Nephron progenitor cell (in vitro differentiated cells): ENCODE measurements at regions not wholly inside any gene's neighbourhood (a gene's known extent, or its start where the extent isn't known, plus 50 kb on each side); places are given as distances from the start of the nearest gene placed in this dataset.

Experiments used
- DNase-seq: peaks from one replicate; pipeline ENCODE4 v3.0.0; 2021
- H3K27ac Mint-ChIP-seq: 2 replicates; pipeline ENCODE4 v1.8.0; 2021; ENCODE audit warnings: mild to moderate bottlenecking, moderate library complexity, mixed read lengths
- H3K27me3 Mint-ChIP-seq: 2 replicates; pipeline ENCODE4 v1.8.0; 2021; ENCODE audit warnings: mild to moderate bottlenecking, low read depth, mixed read lengths; ENCODE audit not compliant: poor library complexity
- H3K36me3 Mint-ChIP-seq: 2 replicates; pipeline ENCODE4 v1.8.0; 2021; ENCODE audit warnings: low read depth, mixed read lengths
- H3K4me1 Mint-ChIP-seq: 2 replicates; pipeline ENCODE4 v1.8.0; 2021; ENCODE audit warnings: mixed read lengths
- H3K4me3 Mint-ChIP-seq: 2 replicates; pipeline ENCODE4 v1.8.0; 2021; ENCODE audit warnings: mild to moderate bottlenecking, moderate library complexity, mixed read lengths
- H3K9me3 Mint-ChIP-seq: 2 replicates; pipeline ENCODE4 v1.8.0; 2021; ENCODE audit warnings: mild to moderate bottlenecking, moderate library complexity, mixed read lengths
- TF ChIP-seq, protein P1 (sequence below): fragments of 200-600 bp; sonication (generic); IDR thresholded peaks from 2 replicates; pipeline ENCODE4 v1.5.0; 2021; ENCODE audit warnings: antibody characterized with exemption

- TF ChIP-seq, protein P1, sequence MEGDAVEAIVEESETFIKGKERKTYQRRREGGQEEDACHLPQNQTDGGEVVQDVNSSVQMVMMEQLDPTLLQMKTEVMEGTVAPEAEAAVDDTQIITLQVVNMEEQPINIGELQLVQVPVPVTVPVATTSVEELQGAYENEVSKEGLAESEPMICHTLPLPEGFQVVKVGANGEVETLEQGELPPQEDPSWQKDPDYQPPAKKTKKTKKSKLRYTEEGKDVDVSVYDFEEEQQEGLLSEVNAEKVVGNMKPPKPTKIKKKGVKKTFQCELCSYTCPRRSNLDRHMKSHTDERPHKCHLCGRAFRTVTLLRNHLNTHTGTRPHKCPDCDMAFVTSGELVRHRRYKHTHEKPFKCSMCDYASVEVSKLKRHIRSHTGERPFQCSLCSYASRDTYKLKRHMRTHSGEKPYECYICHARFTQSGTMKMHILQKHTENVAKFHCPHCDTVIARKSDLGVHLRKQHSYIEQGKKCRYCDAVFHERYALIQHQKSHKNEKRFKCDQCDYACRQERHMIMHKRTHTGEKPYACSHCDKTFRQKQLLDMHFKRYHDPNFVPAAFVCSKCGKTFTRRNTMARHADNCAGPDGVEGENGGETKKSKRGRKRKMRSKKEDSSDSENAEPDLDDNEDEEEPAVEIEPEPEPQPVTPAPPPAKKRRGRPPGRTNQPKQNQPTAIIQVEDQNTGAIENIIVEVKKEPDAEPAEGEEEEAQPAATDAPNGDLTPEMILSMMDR, result no peak
- no peak for DNase-seq
- Mint-ChIP-seq H3K9me3 (peaks cover 20% of the 10 kb centered on the region), H3K4me3 (no peak overlapping the region), H3K27me3 (peaks cover 3% of the 10 kb centered on the region), H3K4me1 (no peaks in the 10 kb centered on the region), H3K36me3 (peaks cover 4% of the 10 kb centered on the region), H3K27ac (no peak overlapping the region)
These were observed 161.2 kb upstream of the SYNPR start for GRCh38 chr3:63116922-63117321.

DNA sequence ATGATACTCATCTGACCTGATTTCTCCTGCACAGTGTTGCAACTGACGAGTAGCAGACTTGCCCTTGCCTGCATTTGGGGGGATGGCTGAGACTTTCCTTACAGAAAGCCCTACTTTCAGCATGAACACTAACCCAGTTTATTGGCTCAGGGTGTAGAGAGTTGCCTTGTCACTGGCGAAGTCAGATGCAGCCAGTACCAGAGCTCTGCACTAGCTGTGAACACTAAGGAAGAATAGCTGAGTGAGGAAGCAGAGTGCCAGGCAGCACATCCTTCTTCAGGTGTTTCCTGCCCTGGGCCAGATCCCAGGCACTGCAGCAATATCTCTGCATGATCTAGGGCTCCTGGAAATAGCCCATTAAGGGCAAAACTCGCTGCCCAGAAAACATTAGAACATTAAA, 154.0 kb upstream of the SYNPR start:
- Mint-ChIP-seq H3K27me3 (no peaks in the 10 kb centered on the region), H3K9me3 (no peaks in the 10 kb centered on the region), H3K4me1 (no peaks in the 10 kb centered on the region), H3K36me3 (no peaks in the 10 kb centered on the region), H3K27ac (no peak overlapping the region), H3K4me3 (no peak overlapping the region)
- no peak for DNase-seq
- TF ChIP-seq, protein P1, result no peak

DNA sequence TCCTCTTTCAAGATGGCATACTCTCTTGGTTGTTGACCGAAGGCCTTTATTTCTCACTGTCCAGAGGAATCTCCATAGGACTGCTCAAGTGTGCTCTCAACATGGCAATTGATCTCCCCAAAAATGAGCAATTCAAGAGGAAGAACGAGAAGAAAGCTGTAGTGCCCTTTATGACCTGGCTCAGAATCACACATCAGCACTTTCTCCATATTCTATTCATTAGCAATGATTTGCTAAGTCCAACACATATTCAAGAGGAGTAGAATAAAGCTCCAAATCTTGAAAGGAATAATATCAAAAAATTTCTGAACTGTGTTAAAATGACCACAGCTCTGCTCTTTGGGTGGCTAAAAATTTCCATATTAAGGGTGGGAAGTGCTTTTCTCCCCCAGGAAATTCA, 151.6 kb upstream of the SYNPR start:
- H3K27ac Mint-ChIP-seq, result no peak overlapping the region
- no peaks in the 10 kb centered on the region for H3K36me3 Mint-ChIP-seq
- no peaks in the 10 kb centered on the region for H3K9me3 Mint-ChIP-seq
- H3K4me3 Mint-ChIP-seq, result no peak overlapping the region
- DNase-seq, result no peak
- TF ChIP-seq, protein P1, result no peak
- peaks cover 2% of the 10 kb centered on the region for H3K27me3 Mint-ChIP-seq
- H3K4me1 Mint-ChIP-seq, result no peaks in the 10 kb centered on the region

DNA sequence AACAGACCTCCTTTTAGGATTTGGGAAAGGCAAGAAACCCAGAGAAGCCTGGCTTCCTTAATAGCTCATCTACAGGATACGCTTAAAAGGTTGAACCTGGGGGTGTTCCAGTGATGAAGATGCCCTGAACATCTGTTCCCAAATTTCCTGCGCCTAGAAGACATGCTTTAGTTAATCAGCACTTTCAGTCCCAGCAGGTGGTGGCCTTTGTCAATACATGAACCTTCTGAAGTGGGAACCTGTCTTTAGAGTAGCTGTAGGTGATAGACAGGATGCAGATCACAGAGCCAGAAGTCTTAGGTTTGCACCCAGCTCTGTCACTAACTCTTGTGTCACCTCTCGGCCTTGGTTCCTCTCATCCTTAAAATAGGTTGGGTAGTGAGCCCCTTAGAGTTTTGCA, 149.7 kb upstream of the SYNPR start:
- no peaks in the 10 kb centered on the region for H3K9me3 Mint-ChIP-seq
- DNase-seq, result no peak
- H3K4me3 Mint-ChIP-seq, result no peak overlapping the region
- H3K36me3 Mint-ChIP-seq, result no peaks in the 10 kb centered on the region
- TF ChIP-seq, protein P1, result no peak
- no peak overlapping the region for H3K27ac Mint-ChIP-seq
- no peaks in the 10 kb centered on the region for H3K4me1 Mint-ChIP-seq
- peaks cover 4% of the 10 kb centered on the region for H3K27me3 Mint-ChIP-seq

GRCh38 chr3:63130625-63131024, 147.5 kb upstream of the SYNPR start:
- H3K27ac Mint-ChIP-seq, result no peak overlapping the region

More at GRCh38 chr3:63130625-63131024, 147.5 kb upstream of the SYNPR start:
- Mint-ChIP-seq H3K36me3 (no peaks in the 10 kb centered on the region), H3K4me3 (no peak overlapping the region), H3K27me3 (peaks cover 4% of the 10 kb centered on the region), H3K4me1 (peaks cover under 1% of the 10 kb centered on the region), H3K9me3 (no peaks in the 10 kb centered on the region)
- TF ChIP-seq, protein P1, result no peak
- no peak for DNase-seq
